WI38 (cell line): ENCODE measurements at regions not wholly inside any gene's neighbourhood (a gene's known extent, or its start where the extent isn't known, plus 50 kb on each side); places are given as distances from the start of the nearest gene placed in this dataset.

Experiments
- H3K4me3 ChIP-seq: 2 replicates; pipeline ENCODE4 v1.5.1; 2011; ENCODE audit warnings: low read depth, mild to moderate bottlenecking, control low read depth, low read length
- CTCF ChIP-seq: IDR thresholded peaks from 2 replicates; pipeline ENCODE4 v1.5.1; 2012; ENCODE audit warnings: low read depth, mild to moderate bottlenecking, control low read depth, low read length

GRCh38 chr3:11697701-11698100, 54.0 kb upstream of the VGLL4 start:
- TF ChIP-seq CTCF = no peak
- no peak overlapping the region for H3K4me3 ChIP-seq

GRCh38 chr3:11696054-11696453, 52.3 kb upstream of the VGLL4 start:
- TF ChIP-seq CTCF = no peak

More at GRCh38 chr3:11696054-11696453, 52.3 kb upstream of the VGLL4 start:
- H3K4me3 ChIP-seq = no peak overlapping the region
